ENCODE measurements at regions not wholly inside any gene's neighbourhood (a gene's known extent, or its start where the extent isn't known, plus 50 kb on each side); places are given as distances from the start of the nearest gene placed in this dataset.

DNA sequence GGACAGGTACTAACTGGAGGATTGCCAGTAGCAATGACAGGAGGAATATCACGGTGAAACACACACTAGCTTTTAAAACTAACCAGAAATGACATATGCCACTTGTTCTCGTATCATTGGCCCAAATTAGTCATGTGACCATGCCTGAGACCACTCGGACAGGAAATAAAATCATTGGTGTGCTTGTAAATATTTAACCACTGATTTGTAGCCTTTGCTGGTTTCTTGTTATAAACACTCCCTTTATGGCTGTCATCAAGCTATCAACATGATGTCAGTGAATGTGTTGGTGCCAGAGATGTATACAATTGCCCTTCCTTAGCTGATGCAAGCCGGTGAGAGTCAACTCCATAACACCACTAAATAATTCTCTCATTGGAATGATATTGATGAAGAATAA lies 123.7 kb upstream of the ANKH start:
- TF ChIP-seq GATA2 (IDR thresholded peaks at IDR 0.05; ENCODE audit: low read depth, low read length) = no peak
- no peak for TF ChIP-seq GATA3 (IDR thresholded peaks at IDR 0.05; ENCODE audit: low read depth, low read length)
